Skeletal muscle tissue (tissue), 3 donors: ENCODE measurements at regions not wholly inside any gene's neighbourhood (a gene's known extent, or its start where the extent isn't known, plus 50 kb on each side); places are given as distances from the start of the nearest gene placed in this dataset.

Source experiments
- H3K27ac ChIP-seq: one replicate; pipeline ENCODE4 v1.7.0; 2013; ENCODE audit warnings: mild to moderate bottlenecking, low read depth, low read length, inconsistent platforms
- H3K27me3 ChIP-seq, 3 donors: one replicate each; pipeline ENCODE4 v1.7.0; 2013; ENCODE audit warnings: low read length in 3 of 3; ENCODE audit not compliant: control insufficient read depth in 3 of 3, insufficient read depth in 3 of 3
- H3K36me3 ChIP-seq, 3 donors: one replicate each; pipeline ENCODE4 v1.7.0; 2013; ENCODE audit warnings: low read length in 3 of 3; ENCODE audit not compliant: control insufficient read depth in 3 of 3, insufficient read depth in 3 of 3
- H3K4me1 ChIP-seq, 3 donors: one replicate each; pipeline ENCODE4 v1.7.0; 2013; ENCODE audit warnings: low read length in 3 of 3, mild to moderate bottlenecking in 3 of 3; ENCODE audit not compliant: control insufficient read depth in 3 of 3, insufficient read depth in 3 of 3
- H3K4me3 ChIP-seq, 3 donors: one replicate each; pipeline ENCODE4 v1.7.0; 2013; ENCODE audit warnings: low read length in 3 of 3
- H3K9ac ChIP-seq, 3 donors: one replicate each; pipeline ENCODE4 v1.7.0; 2013; ENCODE audit warnings: low read length in 3 of 3, mild to moderate bottlenecking in 3 of 3, moderate library complexity in 2 of 3, low read depth in 1 of 3
- H3K9me3 ChIP-seq, 3 donors: one replicate each; pipeline ENCODE4 v1.7.0; 2013; ENCODE audit warnings: low read length in 3 of 3; ENCODE audit not compliant: control insufficient read depth in 3 of 3
- donor health status: Osteomylitis.

DNA sequence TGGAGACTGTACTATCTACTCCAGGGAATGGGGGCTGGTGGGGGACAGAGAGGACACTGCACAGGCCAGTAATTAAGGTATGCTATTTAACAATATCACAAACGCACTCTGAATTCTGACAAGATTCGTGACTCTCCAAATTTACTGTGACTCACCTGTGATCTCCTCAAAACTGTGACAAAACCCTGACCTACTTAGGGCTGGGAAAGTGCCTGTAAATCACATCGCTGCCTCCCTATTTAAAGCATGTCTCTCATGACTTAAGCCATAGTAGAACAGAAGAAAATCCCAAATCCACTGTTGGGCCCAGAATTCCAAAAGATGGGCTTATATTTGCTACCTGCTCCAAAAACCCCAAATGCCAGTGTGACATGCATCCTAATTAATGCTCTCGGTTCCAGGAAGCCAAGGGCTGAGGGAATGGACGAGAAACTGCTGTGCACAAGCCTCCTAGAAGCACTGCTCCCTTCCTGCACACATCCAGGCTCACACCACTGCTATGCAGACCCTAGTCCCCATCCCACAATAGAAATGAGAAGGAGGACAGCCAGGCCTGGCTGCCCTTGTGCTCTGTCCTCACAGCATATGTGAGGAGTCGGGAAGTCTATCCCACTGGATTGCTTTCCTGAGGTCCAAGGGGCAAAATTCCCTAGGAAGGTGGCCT lies 187.7 kb upstream of the CHRNA7 start:
- Histone ChIP-seq H3K9ac (no peak overlapping the region), H3K27ac (no peak overlapping the region), H3K27me3 (no peaks in the 10 kb centered on the region), H3K9me3 (no peaks in the 10 kb centered on the region), H3K4me3 (no peak overlapping the region), H3K4me1 (peaks cover 0 to 8% (median 0%) of the 10 kb centered on the region in 3 donors), H3K36me3 (no peaks in the 10 kb centered on the region)

DNA sequence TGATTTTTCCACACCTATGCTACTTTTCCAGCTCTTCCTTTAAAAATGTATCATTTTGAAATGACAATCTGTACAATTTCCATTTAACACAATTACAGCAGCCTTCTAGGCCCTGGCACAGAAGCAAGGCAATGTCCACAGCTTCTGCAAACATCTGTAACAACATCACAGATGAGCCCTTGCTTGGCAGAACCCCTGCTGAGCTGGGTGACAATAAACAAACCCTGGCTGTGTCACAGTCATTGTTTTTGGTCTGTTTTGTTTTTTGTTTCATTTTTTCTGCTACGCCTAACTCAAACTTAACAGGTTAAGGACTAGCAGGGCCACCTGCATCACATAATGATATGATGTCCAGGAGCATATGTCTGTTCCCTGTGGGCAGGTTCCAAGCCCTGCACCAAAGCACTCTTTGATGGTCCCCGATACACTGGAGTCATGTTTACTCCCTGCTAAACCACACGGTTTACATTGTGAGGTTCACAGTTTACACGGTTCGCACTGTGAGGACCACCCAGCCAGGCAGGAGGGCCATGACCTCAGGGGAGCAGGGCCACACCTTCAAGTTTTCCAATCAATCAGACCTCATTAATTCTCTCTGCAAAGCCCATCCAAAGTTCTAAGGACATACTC lies 186.8 kb upstream of the CHRNA7 start:
- Histone ChIP-seq H3K36me3 (no peaks in the 10 kb centered on the region), H3K9ac (no peak overlapping the region), H3K27me3 (no peaks in the 10 kb centered on the region), H3K4me3 (no peak overlapping the region), H3K9me3 (no peaks in the 10 kb centered on the region), H3K4me1 (peaks cover 0 to 8% (median 0%) of the 10 kb centered on the region in 3 donors), H3K27ac (no peak overlapping the region)

DNA sequence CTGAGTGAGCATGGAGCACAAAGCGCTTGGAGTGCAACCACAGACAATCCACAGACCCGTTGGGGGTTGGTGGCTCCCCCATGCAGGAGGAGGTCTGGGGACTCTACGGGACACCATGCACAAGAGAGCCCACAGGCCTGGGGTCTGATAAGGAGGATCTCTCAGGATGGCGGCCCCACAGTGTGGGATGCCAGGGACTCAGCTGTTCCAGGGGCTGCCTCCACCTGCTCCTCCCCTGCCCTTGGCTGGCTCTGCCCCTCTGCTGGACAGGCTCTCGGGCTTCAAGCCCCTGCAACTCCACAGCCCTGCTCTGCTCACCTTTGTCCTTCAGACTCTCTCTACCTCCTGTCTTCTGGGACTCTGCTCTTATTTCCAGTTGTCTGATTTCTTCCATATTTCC lies 184.5 kb upstream of the CHRNA7 start:
- Histone ChIP-seq H3K4me3 (no peak overlapping the region), H3K27ac (no peak overlapping the region), H3K9me3 (no peaks in the 10 kb centered on the region)

DNA sequence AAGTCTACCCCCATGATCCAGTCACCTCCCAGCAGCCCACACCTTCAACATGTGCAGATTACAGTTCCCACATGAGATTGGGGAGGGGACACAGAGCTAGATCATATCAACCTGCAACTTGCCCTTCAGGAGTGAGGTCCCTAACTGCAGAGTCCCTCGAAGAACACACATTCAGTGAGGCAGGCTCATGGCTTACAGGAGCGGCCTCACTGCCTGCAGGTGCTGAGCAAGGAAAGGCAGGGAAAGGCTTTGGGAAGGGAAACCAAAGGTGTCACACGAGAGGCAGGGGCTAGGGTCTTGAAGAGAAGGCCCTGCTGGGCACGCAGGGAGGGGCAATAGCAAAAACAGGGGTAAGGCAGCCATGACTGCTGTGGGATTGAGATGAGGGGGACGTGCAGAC lies 182.4 kb upstream of the CHRNA7 start:
- Histone ChIP-seq H3K4me1 (peaks cover 0 to 2% (median 0%) of the 10 kb centered on the region in 3 donors), H3K9me3 (no peaks in the 10 kb centered on the region), H3K4me3 (no peak overlapping the region), H3K36me3 (no peaks in the 10 kb centered on the region), H3K27ac (no peak overlapping the region), H3K27me3 (no peaks in the 10 kb centered on the region), H3K9ac (no peak overlapping the region)

More for the DNA sequence above, 184.5 kb upstream of the CHRNA7 start:
- Histone ChIP-seq H3K4me1 (peaks cover 0 to 7% (median 0%) of the 10 kb centered on the region in 3 donors), H3K36me3 (no peaks in the 10 kb centered on the region), H3K27me3 (no peaks in the 10 kb centered on the region), H3K9ac (no peak overlapping the region)

DNA sequence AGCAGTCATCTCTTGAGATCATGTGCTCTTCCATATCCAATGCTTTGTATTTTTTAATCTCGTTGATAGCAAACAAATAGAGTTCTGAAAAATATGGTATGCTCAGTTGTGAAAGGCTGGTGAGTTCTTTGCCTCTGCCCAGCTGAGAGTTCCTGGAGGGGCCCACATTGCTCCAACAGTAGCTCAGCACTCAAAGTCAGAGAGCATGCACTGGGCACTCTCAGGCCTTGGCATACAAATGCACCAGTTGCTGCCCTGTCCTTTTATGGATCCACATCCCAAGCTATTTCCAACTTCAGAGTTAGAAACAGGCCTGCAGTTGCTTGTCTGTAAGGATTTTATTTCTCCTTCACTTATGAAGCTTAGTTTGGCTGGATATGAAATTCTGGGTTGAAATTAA lies 181.7 kb upstream of the CHRNA7 start:
- Histone ChIP-seq H3K4me1 (peaks cover 0 to 2% (median 0%) of the 10 kb centered on the region in 3 donors), H3K36me3 (no peaks in the 10 kb centered on the region), H3K27ac (no peak overlapping the region), H3K9me3 (no peaks in the 10 kb centered on the region), H3K4me3 (no peak overlapping the region), H3K9ac (no peak overlapping the region), H3K27me3 (no peaks in the 10 kb centered on the region)

DNA sequence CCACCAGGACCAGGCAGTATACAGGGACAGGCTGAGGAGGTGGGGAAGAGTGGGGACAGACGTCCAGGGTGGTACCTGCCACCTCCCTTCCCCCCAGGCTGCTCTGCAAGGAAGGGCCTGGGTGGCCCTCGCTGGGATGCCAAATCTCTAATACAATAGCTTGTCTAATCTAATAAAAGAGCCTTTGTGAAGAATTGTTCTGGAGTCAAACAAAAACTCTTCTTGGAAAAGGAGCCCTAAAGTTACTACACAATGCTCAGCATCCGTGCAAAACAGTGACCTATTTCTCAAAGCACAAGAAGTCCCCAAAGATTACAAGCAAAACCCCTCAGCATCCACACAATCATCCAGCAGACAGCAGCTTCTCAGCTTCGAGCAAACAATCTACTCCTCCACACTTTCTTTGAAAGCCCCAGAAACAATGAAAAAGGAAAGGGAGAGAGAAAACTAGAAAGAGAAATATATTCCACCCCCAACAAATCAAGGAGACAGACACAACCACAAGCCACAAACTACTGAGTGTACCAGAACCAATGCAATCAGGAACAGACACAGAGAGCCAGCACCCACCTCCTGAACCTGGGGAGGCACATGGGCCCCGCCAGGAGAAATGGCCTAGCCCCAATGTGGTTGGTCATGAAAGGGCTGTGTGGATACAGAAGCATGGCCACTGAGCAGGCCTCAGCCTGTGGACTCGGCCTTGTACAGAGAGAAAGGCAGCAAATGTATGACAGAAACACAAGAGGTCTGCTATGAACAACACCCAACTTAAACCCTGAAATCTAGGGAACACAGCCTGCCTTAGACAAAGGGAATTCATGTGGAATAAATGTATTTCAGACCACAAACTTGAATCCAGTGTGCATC lies 177.1 kb upstream of the CHRNA7 start:
- H3K4me3 ChIP-seq, result no peak overlapping the region
- no peaks in the 10 kb centered on the region for H3K9me3 ChIP-seq
- no peak overlapping the region for H3K9ac ChIP-seq
- no peaks in the 10 kb centered on the region for H3K27me3 ChIP-seq
- H3K27ac ChIP-seq, result no peak overlapping the region
- no peaks in the 10 kb centered on the region for H3K36me3 ChIP-seq
- H3K4me1 ChIP-seq, result no peaks in the 10 kb centered on the region

DNA sequence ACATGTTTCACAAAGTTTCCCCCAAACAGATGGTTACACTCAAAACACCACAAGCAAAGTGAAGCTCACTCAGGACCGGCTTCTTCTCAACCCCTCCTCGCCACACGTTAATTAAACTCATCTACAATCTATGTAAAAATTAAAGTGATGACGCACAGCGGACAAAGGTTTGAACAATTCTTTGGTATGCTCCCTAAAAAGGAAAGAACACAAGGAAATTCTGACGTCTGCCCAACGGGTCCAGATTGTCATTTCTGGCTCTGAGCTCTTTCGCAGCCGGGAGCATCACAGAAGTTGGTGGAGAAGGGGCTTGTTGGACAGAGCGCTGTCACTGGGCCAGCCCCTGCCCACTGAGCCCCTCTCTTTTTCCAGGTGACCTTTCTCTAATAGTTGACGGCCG lies 173.7 kb upstream of the CHRNA7 start:
- Histone ChIP-seq H3K36me3 (no peaks in the 10 kb centered on the region), H3K4me3 (no peak overlapping the region), H3K27me3 (no peaks in the 10 kb centered on the region), H3K4me1 (no peaks in the 10 kb centered on the region), H3K9ac (no peak overlapping the region), H3K27ac (no peak overlapping the region), H3K9me3 (no peaks in the 10 kb centered on the region)

DNA sequence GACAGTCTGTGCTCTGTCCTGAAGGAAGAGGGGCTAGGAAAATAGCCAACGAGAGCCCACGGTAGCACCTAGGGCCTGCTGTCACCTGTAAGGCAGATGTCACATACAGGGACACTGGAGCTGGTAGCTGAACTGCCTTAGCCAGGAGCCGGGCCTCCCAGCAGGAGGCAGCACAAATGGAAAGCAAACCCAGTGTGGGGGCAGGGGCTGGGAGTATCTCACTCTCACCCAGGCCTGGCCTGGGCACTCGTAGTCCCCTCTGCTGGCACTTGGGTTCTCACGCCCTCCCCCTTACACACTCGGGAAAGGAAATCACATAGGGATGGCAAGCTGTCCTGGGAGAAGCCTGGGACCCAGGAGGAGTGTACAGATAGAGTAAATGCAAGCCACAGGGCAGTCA lies 173.1 kb upstream of the CHRNA7 start:
- Histone ChIP-seq H3K27ac (no peak overlapping the region), H3K4me1 (no peaks in the 10 kb centered on the region), H3K4me3 (no peak overlapping the region), H3K27me3 (no peaks in the 10 kb centered on the region), H3K9ac (no peak overlapping the region), H3K9me3 (no peaks in the 10 kb centered on the region), H3K36me3 (no peaks in the 10 kb centered on the region)

DNA sequence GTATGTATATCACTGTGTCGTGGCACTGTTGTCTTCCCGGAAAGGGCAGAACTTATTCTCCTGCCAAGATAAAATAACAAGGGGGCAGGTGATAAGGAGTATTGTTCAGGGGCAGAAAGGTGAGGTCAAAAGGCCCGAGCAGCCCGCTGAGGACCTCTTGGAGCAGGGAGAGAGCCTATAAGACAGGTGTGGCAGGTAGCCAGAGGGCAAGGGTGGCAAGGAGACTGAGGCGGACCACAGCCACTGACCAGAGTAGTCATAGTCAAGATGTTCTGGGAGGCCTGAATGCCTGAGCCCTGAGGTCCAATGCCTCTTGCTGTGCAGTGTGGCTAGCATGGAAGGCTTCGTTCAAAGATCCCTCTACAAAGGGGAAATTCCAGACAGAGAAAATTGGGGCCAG lies 172.3 kb upstream of the CHRNA7 start:
- Histone ChIP-seq H3K36me3 (no peaks in the 10 kb centered on the region), H3K9me3 (no peaks in the 10 kb centered on the region), H3K4me1 (no peaks in the 10 kb centered on the region), H3K4me3 (no peak overlapping the region), H3K9ac (no peak overlapping the region), H3K27me3 (no peaks in the 10 kb centered on the region), H3K27ac (no peak overlapping the region)

DNA sequence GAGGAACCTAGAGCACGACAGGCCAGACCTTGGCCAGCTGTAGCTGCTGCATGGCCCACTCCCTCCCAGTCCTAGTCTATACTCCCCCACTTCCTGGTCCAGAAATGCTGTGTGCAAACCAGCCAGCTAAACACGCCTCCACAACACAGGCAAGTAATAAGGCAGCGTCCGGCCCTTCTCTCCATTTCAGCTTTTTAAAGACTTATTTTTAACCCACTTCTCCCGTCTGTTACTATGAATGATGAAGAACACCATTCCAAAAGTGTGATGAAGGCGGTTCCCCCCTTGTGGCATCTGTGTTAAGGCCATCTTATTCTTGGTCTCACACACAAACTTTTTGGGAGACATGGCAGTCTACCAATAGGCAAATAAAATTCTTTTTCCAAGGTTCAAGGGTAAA lies 164.1 kb upstream of the CHRNA7 start:
- no peaks in the 10 kb centered on the region for H3K9me3 ChIP-seq
- H3K9ac ChIP-seq, result no peak overlapping the region
- H3K27me3 ChIP-seq, result no peaks in the 10 kb centered on the region
- H3K4me3 ChIP-seq, result no peak overlapping the region
- H3K27ac ChIP-seq, result no peak overlapping the region
- no peaks in the 10 kb centered on the region for H3K36me3 ChIP-seq
- H3K4me1 ChIP-seq, result peaks cover 4 to 9% (median 6%) of the 10 kb centered on the region in 3 donors
